HEK293 (cell line): ENCODE measurements at regions not wholly inside any gene's neighbourhood (a gene's known extent, or its start where the extent isn't known, plus 50 kb on each side); places are given as distances from the start of the nearest gene placed in this dataset.

Experiments
- KLF9 ChIP-seq: fragments of 450-650 bp; formaldehyde crosslinking; IDR thresholded peaks from 2 replicates; pipeline ENCODE4 v1.5.1; 2016; ENCODE audit warnings: missing biosample characterization, missing genetic modification characterization, low read depth
- ZNF521 ChIP-seq: fragments of 450-650 bp; formaldehyde crosslinking; IDR thresholded peaks from 2 replicates; pipeline ENCODE4 v1.5.1; 2017; ENCODE audit warnings: missing biosample characterization, mild to moderate bottlenecking, missing genetic modification characterization
- TF ChIP-seq, protein P1 (sequence below): fragments of 450-650 bp; formaldehyde crosslinking; IDR thresholded peaks from 2 replicates; pipeline ENCODE4 v1.5.1; 2016; ENCODE audit warnings: missing biosample characterization, missing genetic modification characterization

DNA sequence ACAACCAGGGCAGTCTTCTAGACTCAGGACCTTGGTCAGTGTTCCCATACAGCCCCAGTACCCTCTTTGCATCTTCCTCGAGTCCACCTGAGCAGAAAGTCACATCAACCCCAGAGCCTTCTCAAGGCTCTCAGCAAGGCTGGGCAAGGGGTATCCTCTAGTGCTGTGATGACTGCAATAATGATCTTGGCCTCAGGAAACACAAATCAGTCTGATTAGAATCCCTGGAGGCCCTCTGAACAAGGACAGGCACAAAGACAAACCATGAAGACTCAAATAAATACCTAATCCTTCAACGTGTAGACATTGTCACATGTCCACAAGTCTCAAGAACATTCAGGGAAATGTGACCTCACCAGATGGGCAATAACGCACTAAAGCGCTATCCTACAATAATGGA, 468.2 kb downstream of the TBC1D4 start:
- TF ChIP-seq, protein P1, sequence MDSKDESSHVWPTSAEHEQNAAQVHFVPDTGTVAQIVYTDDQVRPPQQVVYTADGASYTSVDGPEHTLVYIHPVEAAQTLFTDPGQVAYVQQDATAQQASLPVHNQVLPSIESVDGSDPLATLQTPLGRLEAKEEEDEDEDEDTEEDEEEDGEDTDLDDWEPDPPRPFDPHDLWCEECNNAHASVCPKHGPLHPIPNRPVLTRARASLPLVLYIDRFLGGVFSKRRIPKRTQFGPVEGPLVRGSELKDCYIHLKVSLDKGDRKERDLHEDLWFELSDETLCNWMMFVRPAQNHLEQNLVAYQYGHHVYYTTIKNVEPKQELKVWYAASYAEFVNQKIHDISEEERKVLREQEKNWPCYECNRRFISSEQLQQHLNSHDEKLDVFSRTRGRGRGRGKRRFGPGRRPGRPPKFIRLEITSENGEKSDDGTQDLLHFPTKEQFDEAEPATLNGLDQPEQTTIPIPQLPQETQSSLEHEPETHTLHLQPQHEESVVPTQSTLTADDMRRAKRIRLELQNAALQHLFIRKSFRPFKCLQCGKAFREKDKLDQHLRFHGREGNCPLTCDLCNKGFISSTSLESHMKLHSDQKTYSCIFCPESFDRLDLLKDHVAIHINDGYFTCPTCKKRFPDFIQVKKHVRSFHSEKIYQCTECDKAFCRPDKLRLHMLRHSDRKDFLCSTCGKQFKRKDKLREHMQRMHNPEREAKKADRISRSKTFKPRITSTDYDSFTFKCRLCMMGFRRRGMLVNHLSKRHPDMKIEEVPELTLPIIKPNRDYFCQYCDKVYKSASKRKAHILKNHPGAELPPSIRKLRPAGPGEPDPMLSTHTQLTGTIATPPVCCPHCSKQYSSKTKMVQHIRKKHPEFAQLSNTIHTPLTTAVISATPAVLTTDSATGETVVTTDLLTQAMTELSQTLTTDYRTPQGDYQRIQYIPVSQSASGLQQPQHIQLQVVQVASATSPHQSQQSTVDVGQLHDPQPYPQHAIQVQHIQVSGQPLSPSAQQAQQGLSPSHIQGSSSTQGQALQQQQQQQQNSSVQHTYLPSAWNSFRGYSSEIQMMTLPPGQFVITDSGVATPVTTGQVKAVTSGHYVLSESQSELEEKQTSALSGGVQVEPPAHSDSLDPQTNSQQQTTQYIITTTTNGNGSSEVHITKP, result no peak
- TF ChIP-seq KLF9 (tag by site-specific recombination), result no peak
- TF ChIP-seq ZNF521, result no peak
